ENCODE measurements at regions not wholly inside any gene's neighbourhood (a gene's known extent, or its start where the extent isn't known, plus 50 kb on each side); places are given as distances from the start of the nearest gene placed in this dataset.
"Not testable (repeated sequence)": the region's sequence is repeated elsewhere in the genome, so short reads cannot be mapped to it uniquely, and the experiment has no call there.

DNA sequence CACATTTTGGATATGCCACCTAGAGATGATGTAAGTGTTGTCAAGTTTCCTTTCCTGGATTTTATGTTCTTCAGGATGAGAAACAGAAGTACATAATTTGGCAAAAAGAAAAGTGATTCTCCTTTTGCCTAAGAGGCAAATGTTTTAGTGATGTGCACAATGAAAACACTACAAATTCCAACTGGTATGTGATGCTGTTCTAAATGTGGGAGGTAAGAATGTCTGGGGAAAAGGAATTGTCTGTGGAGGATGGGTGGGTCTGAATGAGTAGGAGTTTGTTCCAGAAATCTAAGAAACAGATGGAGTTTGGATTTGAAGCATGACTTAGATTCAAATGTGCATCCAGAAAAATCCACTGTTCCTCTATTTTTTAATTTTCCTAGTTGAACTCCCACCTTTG, 473.6 kb upstream of the SPRY2 start:
- Histone ChIP-seq H3K4me1 (no peaks in the 10 kb centered on the region), H3K27ac (no peak overlapping the region), H3K27me3 (no peaks in the 10 kb centered on the region), H3K4me3 (no peak overlapping the region), H3K9me3 (peaks cover 0 to 4% (median 0%) of the 10 kb centered on the region in 4 donors), H3K36me3 (no peaks in the 10 kb centered on the region)
- intact Hi-C loops (cut with DNase I): no loop called here
- no peak for DNase-seq
- peak in 2 of 4 donors; percentile 14 to 16 for TF ChIP-seq POLR2AphosphoS5 (IDR thresholded peaks at IDR 0.05)
- TF ChIP-seq, protein P1, sequence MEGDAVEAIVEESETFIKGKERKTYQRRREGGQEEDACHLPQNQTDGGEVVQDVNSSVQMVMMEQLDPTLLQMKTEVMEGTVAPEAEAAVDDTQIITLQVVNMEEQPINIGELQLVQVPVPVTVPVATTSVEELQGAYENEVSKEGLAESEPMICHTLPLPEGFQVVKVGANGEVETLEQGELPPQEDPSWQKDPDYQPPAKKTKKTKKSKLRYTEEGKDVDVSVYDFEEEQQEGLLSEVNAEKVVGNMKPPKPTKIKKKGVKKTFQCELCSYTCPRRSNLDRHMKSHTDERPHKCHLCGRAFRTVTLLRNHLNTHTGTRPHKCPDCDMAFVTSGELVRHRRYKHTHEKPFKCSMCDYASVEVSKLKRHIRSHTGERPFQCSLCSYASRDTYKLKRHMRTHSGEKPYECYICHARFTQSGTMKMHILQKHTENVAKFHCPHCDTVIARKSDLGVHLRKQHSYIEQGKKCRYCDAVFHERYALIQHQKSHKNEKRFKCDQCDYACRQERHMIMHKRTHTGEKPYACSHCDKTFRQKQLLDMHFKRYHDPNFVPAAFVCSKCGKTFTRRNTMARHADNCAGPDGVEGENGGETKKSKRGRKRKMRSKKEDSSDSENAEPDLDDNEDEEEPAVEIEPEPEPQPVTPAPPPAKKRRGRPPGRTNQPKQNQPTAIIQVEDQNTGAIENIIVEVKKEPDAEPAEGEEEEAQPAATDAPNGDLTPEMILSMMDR (IDR thresholded peaks at IDR 0.05): no peak

- H3K9me3 ChIP-seq; H3K4me1 ChIP-seq; H3K27me3 ChIP-seq; H3K36me3 ChIP-seq; H3K27ac ChIP-seq; H3K4me3 ChIP-seq; intact Hi-C loops (cut with DNase I); DNase-seq: not testable (repeated sequence)
- WGBS, 2 donors: 88 to 91% methylated on average over 4 of the region's 4 CpGs
Observed at GRCh38 chr13:80810294-80810693, 469.4 kb upstream of the SPRY2 start.

- no peak for DNase-seq
- Histone ChIP-seq H3K9me3 (no peaks in the 10 kb centered on the region), H3K27me3 (no peaks in the 10 kb centered on the region), H3K36me3 (no peaks in the 10 kb centered on the region), H3K27ac (no peak overlapping the region), H3K4me1 (no peaks in the 10 kb centered on the region), H3K4me3 (no peak overlapping the region)
- intact Hi-C loops (cut with DNase I): no loop called here
- no peak for TF ChIP-seq POLR2AphosphoS5 (IDR thresholded peaks at IDR 0.05)
- no peak for TF ChIP-seq EP300 (IDR thresholded peaks at IDR 0.05)
- TF ChIP-seq, protein P1 (IDR thresholded peaks at IDR 0.05): no peak
- 83 to 84% methylated on average over 3 of the region's 3 CpGs for WGBS, 2 donors
Observed at GRCh38 chr13:80802946-80803345, 462.0 kb upstream of the SPRY2 start.

DNA sequence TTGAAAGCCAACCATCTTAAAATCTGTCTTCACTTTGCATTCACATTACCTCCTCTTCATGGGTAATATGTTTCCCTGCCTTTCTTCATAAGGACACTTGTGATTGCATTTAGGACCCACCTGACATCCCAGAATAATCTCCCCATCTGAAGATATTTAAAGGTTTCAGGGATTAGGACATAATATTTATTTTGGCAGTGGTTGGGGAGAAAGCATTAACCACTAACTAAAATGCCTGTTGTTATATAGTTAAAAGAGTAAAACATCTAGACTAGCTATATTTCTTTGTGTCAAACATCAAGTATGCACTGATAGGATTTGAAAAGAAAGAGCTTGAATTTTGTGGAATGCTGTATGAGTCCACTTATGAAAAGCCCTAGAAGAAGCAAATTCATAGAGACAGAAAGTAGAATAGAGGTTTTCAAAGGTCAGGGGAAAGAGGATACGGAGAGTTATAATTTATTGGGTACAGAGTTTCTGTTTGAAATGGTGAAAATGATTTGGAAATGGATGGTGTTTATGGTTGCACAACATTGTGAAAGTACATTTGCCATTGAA, 457.7 kb upstream of the SPRY2 start:
- H3K27ac ChIP-seq: peak overlapping the region in 1 of 4 donors; percentile 19
- H3K4me1 ChIP-seq: no peaks in the 10 kb centered on the region
- no peak for DNase-seq
- WGBS, 2 donors: 48 to 60% methylated on average over 1 of the region's 1 CpG
- no peaks in the 10 kb centered on the region for H3K36me3 ChIP-seq
- TF ChIP-seq, protein P1 (IDR thresholded peaks at IDR 0.05): no peak
- peak in 2 of 4 donors; percentile 9 to 11 for TF ChIP-seq POLR2AphosphoS5 (IDR thresholded peaks at IDR 0.05)
- no peaks in the 10 kb centered on the region for H3K9me3 ChIP-seq
- no peak overlapping the region for H3K4me3 ChIP-seq
- intact Hi-C loops (cut with DNase I): no loop called here
- H3K27me3 ChIP-seq: no peaks in the 10 kb centered on the region

- H3K36me3 ChIP-seq: no peaks in the 10 kb centered on the region
- DNase-seq: no peak
- H3K27ac ChIP-seq: no peak overlapping the region
- no peaks in the 10 kb centered on the region for H3K4me1 ChIP-seq
- no peak overlapping the region for H3K4me3 ChIP-seq
- intact Hi-C loops (cut with DNase I): no loop called here
- H3K9me3 ChIP-seq: no peaks in the 10 kb centered on the region
- 80 to 86% methylated on average over 1 of the region's 1 CpG for WGBS, 2 donors
- no peaks in the 10 kb centered on the region for H3K27me3 ChIP-seq
- TF ChIP-seq EP300 (IDR thresholded peaks at IDR 0.05) (no peak), POLR2AphosphoS5 (IDR thresholded peaks at IDR 0.05) (no peak), POLR2A (IDR thresholded peaks at IDR 0.05) (no peak)
- TF ChIP-seq, protein P1 (IDR thresholded peaks at IDR 0.05): no peak
Observed at GRCh38 chr13:80787604-80788003, 446.7 kb upstream of the SPRY2 start.

Measured in sigmoid colon (tissue), 6 donors.